ENCODE measurements at regions not wholly inside any gene's neighbourhood (a gene's known extent, or its start where the extent isn't known, plus 50 kb on each side); places are given as distances from the start of the nearest gene placed in this dataset.

GRCh38 chr3:18061737-18062656 is 319.6 kb upstream of the TBC1D5 start:
- DNase-seq (ENCODE audit: low read depth), result peak; percentile 62
- no peak overlapping the region for H3K4me3 ChIP-seq (ENCODE audit: low read depth, low read length)
- TF ChIP-seq, protein P1, sequence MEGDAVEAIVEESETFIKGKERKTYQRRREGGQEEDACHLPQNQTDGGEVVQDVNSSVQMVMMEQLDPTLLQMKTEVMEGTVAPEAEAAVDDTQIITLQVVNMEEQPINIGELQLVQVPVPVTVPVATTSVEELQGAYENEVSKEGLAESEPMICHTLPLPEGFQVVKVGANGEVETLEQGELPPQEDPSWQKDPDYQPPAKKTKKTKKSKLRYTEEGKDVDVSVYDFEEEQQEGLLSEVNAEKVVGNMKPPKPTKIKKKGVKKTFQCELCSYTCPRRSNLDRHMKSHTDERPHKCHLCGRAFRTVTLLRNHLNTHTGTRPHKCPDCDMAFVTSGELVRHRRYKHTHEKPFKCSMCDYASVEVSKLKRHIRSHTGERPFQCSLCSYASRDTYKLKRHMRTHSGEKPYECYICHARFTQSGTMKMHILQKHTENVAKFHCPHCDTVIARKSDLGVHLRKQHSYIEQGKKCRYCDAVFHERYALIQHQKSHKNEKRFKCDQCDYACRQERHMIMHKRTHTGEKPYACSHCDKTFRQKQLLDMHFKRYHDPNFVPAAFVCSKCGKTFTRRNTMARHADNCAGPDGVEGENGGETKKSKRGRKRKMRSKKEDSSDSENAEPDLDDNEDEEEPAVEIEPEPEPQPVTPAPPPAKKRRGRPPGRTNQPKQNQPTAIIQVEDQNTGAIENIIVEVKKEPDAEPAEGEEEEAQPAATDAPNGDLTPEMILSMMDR (IDR thresholded peaks at IDR 0.05; ENCODE audit: insufficient read depth, low read length), result no peak

DNA sequence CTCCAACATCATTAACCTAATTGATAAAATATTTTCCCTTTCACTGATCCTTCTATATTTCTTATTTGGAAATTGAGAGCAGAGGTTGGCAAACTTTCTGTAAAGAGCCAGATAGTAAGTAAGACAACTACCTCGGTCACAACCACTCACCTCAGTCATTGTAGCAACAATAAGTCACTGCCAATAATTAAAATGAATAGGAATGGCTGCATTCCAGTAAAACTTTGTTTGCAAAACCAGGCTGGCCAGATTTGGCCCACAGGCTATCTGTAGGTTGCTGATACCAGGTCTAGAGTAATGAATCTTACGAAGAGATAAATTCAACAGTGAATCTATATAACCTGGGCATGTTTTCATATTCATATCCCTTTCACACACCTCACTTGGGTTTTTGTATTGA is 316.2 kb upstream of the TBC1D5 start:
- no peak overlapping the region for H3K4me3 ChIP-seq (ENCODE audit: low read depth, low read length)
- TF ChIP-seq, protein P1 (IDR thresholded peaks at IDR 0.05; ENCODE audit: insufficient read depth, low read length), result no peak
- DNase-seq (ENCODE audit: low read depth), result no peak

- TF ChIP-seq, protein P1 (IDR thresholded peaks at IDR 0.05; ENCODE audit: insufficient read depth, low read length), result no peak
- DNase-seq (ENCODE audit: low read depth), result no peak
- no peak overlapping the region for H3K4me3 ChIP-seq (ENCODE audit: low read depth, low read length)
Measured at GRCh38 chr3:18057471-18058091, 315.1 kb upstream of the TBC1D5 start.

DNA sequence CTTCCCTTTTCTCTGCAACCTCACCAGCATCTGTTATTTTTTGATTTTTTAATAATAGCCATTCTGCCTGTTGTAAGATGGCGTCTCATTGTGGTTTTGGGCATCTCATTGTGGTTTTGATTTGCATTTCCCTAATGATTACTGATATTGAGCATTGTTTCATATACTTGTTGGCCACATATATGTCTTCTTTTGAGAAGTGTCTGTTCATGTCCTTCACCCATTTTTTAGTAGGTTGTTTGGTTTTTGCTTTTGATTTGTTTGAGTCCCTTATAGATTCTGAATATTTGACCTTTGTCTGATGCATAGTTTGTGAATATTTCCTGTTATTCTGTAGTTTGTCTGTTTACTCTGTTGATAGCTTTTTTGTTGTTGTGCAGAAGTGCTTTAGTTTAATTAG is 312.2 kb upstream of the TBC1D5 start:
- H3K4me3 ChIP-seq (ENCODE audit: low read depth, low read length), result no peak overlapping the region
- DNase-seq (ENCODE audit: low read depth), result no peak
- TF ChIP-seq, protein P1 (IDR thresholded peaks at IDR 0.05; ENCODE audit: insufficient read depth, low read length), result no peak

DNA sequence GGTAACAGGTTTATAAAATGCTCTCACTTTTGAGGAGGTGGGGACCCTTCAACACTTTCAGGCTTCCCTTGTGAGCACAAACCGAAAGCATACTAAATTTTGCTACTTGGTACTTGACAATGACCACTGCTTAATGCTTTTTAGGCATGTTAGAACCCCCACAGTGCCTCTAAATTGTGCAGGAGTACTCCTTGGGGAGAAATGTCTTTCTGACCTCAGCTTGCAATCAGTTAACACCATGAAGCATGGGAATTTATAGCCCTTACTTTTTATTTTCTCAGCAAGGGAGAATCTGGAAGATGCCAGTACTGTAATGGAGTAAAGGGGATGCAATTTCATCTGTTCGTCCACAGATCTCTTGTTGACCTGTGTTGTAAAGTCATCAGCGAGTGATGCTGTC is 308.9 kb upstream of the TBC1D5 start:
- DNase-seq (ENCODE audit: low read depth), result no peak
- H3K4me3 ChIP-seq (ENCODE audit: low read depth, low read length), result no peak overlapping the region
- TF ChIP-seq, protein P1 (IDR thresholded peaks at IDR 0.05; ENCODE audit: insufficient read depth, low read length), result no peak

DNA sequence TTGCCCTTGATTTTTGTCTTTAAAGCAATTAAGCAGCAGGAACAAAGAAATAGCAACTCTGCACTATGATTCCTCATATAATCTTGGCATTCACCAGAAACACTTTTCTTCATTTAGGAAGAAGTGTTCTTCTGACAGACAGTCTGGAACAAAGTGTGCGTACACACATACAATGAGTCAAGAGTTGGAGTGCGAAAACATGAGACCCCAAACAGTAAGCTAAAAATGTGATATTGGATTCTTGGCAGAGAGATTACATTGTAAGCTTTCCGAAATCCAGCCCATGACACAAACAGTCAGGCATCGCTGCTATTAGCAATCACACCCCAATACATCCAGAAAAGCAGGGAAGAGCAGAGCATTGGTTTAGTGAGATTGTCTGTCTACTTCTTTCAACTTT is 306.7 kb upstream of the TBC1D5 start:
- H3K4me3 ChIP-seq (ENCODE audit: low read depth, low read length), result no peak overlapping the region
- peak; percentile 49 for DNase-seq (ENCODE audit: low read depth)
- TF ChIP-seq, protein P1 (IDR thresholded peaks at IDR 0.05; ENCODE audit: insufficient read depth, low read length), result no peak
